ENCODE measurements at regions not wholly inside any gene's neighbourhood (a gene's known extent, or its start where the extent isn't known, plus 50 kb on each side); places are given as distances from the start of the nearest gene placed in this dataset.

- Mint-ChIP-seq H3K36me3 (ENCODE audit: insufficient read depth in 1 of 3, low read depth in 3 of 3) (peaks cover 0 to 4% (median 0%) of the 10 kb centered on the region in 3 experiments; a peak in 1 of 7 replicates), H3K4me1 (no peaks in the 10 kb centered on the region), H3K9me3 (peaks cover 2 to 3% of the 10 kb centered on the region in 2 experiments; a peak in 3 of 5 replicates), H3K27me3 (ENCODE audit: low read depth) (no peaks in the 10 kb centered on the region; the same call in 1 of the 2 replicates), H3K4me3 (no peak overlapping the region), H3K27ac (no peak overlapping the region)
- Histone ChIP-seq H3K56ac (ENCODE audit: insufficient read length, low read depth, low read length) (no peak overlapping the region), H3K27ac (ENCODE audit: insufficient read length, low read depth, low read length) (no peak overlapping the region), H2BK5ac (ENCODE audit: insufficient read length, low read length) (no peak overlapping the region), H3K79me1 (ENCODE audit: insufficient read depth, low read depth, low read length, poor library complexity, severe bottlenecking) (no peaks in the 10 kb centered on the region), H3K4me1 (ENCODE audit: insufficient read depth, low read length) (no peaks in the 10 kb centered on the region), H3K4ac (ENCODE audit: low read depth, low read length) (no peak overlapping the region), H3K14ac (ENCODE audit: insufficient read depth, low read length) (no peak overlapping the region), H2BK12ac (ENCODE audit: insufficient read length, low read depth, low read length) (no peak overlapping the region), H3K23me2 (ENCODE audit: insufficient read length, low read depth, low read length, poor library complexity, severe bottlenecking) (no peaks in the 10 kb centered on the region), H3K9ac (ENCODE audit: extremely low read depth, insufficient read length, low read length) (no peak overlapping the region), H4K20me1 (ENCODE audit: control insufficient read depth, insufficient read depth, insufficient read length) (no peaks in the 10 kb centered on the region), H4K5ac (ENCODE audit: insufficient read length, low read depth, low read length) (no peak overlapping the region), H3T11ph (ENCODE audit: low read length) (no peak overlapping the region), H2BK120ac (ENCODE audit: low read depth, low read length, poor library complexity, severe bottlenecking) (no peak overlapping the region), H2AFZ (ENCODE audit: low read length) (no peak overlapping the region), H3K4me2 (ENCODE audit: insufficient read depth, insufficient read length, low read length) (no peak overlapping the region), H2BK15ac (ENCODE audit: low read depth, low read length) (no peak overlapping the region), H3K23ac (ENCODE audit: insufficient read length, low read depth, low read length) (no peak overlapping the region), H4K8ac (replicated peaks; ENCODE audit: insufficient read length, low read depth, low read length) (no peak overlapping the region), H3K79me2 (ENCODE audit: insufficient read depth, low read length) (no peaks in the 10 kb centered on the region), H3K27me3 (ENCODE audit: insufficient read depth, low read length) (no peaks in the 10 kb centered on the region), H3K18ac (ENCODE audit: insufficient read length, low read depth, low read length) (no peak overlapping the region), H4K91ac (ENCODE audit: insufficient read length, low read depth, low read length) (no peak overlapping the region), H2AK5ac (ENCODE audit: insufficient read length, low read length) (no peak overlapping the region), H2BK20ac (ENCODE audit: low read depth, low read length, poor library complexity, severe bottlenecking) (no peak overlapping the region), H3K9me3 (ENCODE audit: control insufficient read depth, low read depth, low read length) (no peaks in the 10 kb centered on the region)
- DNase-seq, result no peak
- TF ChIP-seq, protein P1, sequence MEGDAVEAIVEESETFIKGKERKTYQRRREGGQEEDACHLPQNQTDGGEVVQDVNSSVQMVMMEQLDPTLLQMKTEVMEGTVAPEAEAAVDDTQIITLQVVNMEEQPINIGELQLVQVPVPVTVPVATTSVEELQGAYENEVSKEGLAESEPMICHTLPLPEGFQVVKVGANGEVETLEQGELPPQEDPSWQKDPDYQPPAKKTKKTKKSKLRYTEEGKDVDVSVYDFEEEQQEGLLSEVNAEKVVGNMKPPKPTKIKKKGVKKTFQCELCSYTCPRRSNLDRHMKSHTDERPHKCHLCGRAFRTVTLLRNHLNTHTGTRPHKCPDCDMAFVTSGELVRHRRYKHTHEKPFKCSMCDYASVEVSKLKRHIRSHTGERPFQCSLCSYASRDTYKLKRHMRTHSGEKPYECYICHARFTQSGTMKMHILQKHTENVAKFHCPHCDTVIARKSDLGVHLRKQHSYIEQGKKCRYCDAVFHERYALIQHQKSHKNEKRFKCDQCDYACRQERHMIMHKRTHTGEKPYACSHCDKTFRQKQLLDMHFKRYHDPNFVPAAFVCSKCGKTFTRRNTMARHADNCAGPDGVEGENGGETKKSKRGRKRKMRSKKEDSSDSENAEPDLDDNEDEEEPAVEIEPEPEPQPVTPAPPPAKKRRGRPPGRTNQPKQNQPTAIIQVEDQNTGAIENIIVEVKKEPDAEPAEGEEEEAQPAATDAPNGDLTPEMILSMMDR (conservative IDR thresholded peaks at IDR 0.05), result no peak
These were observed 590.9 kb downstream of the ARAP2 start for GRCh38 chr4:35653451-35653850.

Measured in H9 (cell line).